ENCODE measurements at regions not wholly inside any gene's neighbourhood (a gene's known extent, or its start where the extent isn't known, plus 50 kb on each side); places are given as distances from the start of the nearest gene placed in this dataset.

- TF ChIP-seq CTCF (IDR thresholded peaks at IDR 0.05; ENCODE audit: control insufficient read depth, insufficient read depth, low read depth, low read length, missing control alignments), result no peak
- no peak overlapping the region for H3K4me3 ChIP-seq (ENCODE audit: control insufficient read depth, low read depth, low read length)
- DNase-seq (ENCODE audit: low read depth), result no peak
Measured at GRCh38 chr9:18074041-18074440, 399.9 kb upstream of the ADAMTSL1 start.

GRCh38 chr9:18075253-18075952 is 398.6 kb upstream of the ADAMTSL1 start:
- no peak for DNase-seq (ENCODE audit: low read depth)
- no peak for TF ChIP-seq CTCF (IDR thresholded peaks at IDR 0.05; ENCODE audit: control insufficient read depth, insufficient read depth, low read depth, low read length, missing control alignments)
- H3K4me3 ChIP-seq (ENCODE audit: control insufficient read depth, low read depth, low read length), result no peak overlapping the region

- TF ChIP-seq CTCF (IDR thresholded peaks at IDR 0.05; ENCODE audit: control insufficient read depth, insufficient read depth, low read depth, low read length, missing control alignments), result no peak
- no peak overlapping the region for H3K4me3 ChIP-seq (ENCODE audit: control insufficient read depth, low read depth, low read length)
- DNase-seq (ENCODE audit: low read depth), result no peak
Measured at GRCh38 chr9:18077941-18078678, 395.8 kb upstream of the ADAMTSL1 start.

GRCh38 chr9:18092138-18092537 is 381.8 kb upstream of the ADAMTSL1 start:
- no peak overlapping the region for H3K4me3 ChIP-seq (ENCODE audit: control insufficient read depth, low read depth, low read length)

GRCh38 chr9:18106006-18106560 is 367.9 kb upstream of the ADAMTSL1 start:
- no peak for TF ChIP-seq CTCF (IDR thresholded peaks at IDR 0.05; ENCODE audit: control insufficient read depth, insufficient read depth, low read depth, low read length, missing control alignments)
- DNase-seq (ENCODE audit: low read depth), result no peak
- H3K4me3 ChIP-seq (ENCODE audit: control insufficient read depth, low read depth, low read length), result no peak overlapping the region

More at GRCh38 chr9:18092138-18092537, 381.8 kb upstream of the ADAMTSL1 start:
- no peak for DNase-seq (ENCODE audit: low read depth)
- no peak for TF ChIP-seq CTCF (IDR thresholded peaks at IDR 0.05; ENCODE audit: control insufficient read depth, insufficient read depth, low read depth, low read length, missing control alignments)

- no peak overlapping the region for H3K4me3 ChIP-seq (ENCODE audit: control insufficient read depth, low read depth, low read length)
- no peak for DNase-seq (ENCODE audit: low read depth)
- TF ChIP-seq CTCF (IDR thresholded peaks at IDR 0.05; ENCODE audit: control insufficient read depth, insufficient read depth, low read depth, low read length, missing control alignments), result no peak
Measured at GRCh38 chr9:18109675-18110074, 364.3 kb upstream of the ADAMTSL1 start.

All from AG09309 (cell line).